ENCODE measurements at regions not wholly inside any gene's neighbourhood (a gene's known extent, or its start where the extent isn't known, plus 50 kb on each side); places are given as distances from the start of the nearest gene placed in this dataset.

DNA sequence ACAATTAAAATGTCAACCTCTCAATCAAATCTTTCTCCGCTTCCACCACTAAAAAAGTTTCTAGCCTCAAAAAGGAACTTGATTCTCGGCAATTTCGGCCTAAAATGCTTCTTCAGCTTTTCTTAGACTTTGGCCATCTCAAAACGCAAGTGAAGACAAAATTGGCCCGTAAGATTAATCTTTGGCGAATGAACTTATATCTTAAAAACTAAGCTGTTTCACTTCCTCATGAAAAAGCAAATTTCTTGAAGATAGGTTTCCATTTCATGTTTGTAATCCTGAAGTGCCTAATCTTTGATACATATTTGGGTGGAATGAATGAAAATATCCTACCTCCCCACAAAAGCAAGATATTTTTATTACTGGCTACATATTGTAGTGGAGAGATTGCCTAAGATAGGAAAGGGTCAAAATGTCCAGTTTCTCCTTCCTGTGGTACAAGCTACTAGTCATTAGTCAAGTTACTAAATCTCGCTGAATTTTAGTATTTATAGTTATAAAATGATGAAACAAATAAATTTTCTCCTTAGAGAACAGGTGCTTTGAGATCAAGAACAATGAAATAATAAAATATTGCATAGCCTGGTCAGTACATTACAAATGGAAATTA is 85.4 kb upstream of the ZEB2 start:
- Histone ChIP-seq H4K20me1 (ENCODE audit: control insufficient read depth, extremely low read depth, insufficient read depth, low read length) (no peaks in the 10 kb centered on the region), H3K9me3 (ENCODE audit: control insufficient read depth, insufficient read depth, low read depth, low read length) (no peaks in the 10 kb centered on the region), H3K79me2 (ENCODE audit: control insufficient read depth, insufficient read depth, low read length) (no peaks in the 10 kb centered on the region), H3K4me1 (ENCODE audit: control insufficient read depth, extremely low read depth, insufficient read depth, low read length) (no peaks in the 10 kb centered on the region), H3K4me3 (replicated peaks in 1 of 4; ENCODE audit: control extremely low read depth in 1 of 4, insufficient read depth in 1 of 4, low read depth in 3 of 4, low read length in 4 of 4) (no peak overlapping the region), H3K27ac (ENCODE audit: insufficient read depth, low read length) (no peak overlapping the region), H3K4me2 (ENCODE audit: extremely low read depth, insufficient read depth, low read length) (no peak overlapping the region), H3K27me3 (ENCODE audit: control insufficient read depth, insufficient read depth, low read length) (no peaks in the 10 kb centered on the region), H3K36me3 (ENCODE audit: control insufficient read depth, insufficient read depth, low read length) (no peaks in the 10 kb centered on the region), H2AFZ (ENCODE audit: low read length) (no peak overlapping the region), H3K9ac (ENCODE audit: insufficient read depth, low read length) (no peak overlapping the region)
- TF ChIP-seq, protein P1, sequence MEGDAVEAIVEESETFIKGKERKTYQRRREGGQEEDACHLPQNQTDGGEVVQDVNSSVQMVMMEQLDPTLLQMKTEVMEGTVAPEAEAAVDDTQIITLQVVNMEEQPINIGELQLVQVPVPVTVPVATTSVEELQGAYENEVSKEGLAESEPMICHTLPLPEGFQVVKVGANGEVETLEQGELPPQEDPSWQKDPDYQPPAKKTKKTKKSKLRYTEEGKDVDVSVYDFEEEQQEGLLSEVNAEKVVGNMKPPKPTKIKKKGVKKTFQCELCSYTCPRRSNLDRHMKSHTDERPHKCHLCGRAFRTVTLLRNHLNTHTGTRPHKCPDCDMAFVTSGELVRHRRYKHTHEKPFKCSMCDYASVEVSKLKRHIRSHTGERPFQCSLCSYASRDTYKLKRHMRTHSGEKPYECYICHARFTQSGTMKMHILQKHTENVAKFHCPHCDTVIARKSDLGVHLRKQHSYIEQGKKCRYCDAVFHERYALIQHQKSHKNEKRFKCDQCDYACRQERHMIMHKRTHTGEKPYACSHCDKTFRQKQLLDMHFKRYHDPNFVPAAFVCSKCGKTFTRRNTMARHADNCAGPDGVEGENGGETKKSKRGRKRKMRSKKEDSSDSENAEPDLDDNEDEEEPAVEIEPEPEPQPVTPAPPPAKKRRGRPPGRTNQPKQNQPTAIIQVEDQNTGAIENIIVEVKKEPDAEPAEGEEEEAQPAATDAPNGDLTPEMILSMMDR (conservative IDR thresholded peaks at IDR 0.05 in 1 of 2, IDR thresholded peaks at IDR 0.05 in 1 of 2; ENCODE audit: low read depth in 1 of 2, low read length in 2 of 2): no peak
- DNase-seq (ENCODE audit: low read depth in 2 of 2): no peak

DNA sequence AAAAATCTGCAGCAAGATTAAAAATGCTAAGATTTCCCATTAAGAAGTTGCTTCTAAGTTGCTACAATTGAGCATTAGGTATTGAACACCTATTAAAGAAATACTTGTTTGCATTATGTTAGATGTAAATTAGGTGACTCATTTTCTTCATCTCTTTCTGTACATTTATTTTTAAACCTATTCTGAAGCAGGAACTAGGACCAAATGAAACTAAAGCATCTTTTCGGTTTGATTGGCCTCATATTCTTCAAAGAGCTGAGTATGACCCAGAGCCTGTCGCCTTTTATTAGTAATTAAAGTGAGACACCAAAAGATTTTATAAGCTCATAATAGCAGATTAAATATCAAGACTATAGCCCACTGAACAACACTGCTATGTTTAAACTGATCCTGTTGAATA is 83.4 kb upstream of the ZEB2 start:
- H3K4me3 ChIP-seq (replicated peaks in 1 of 4; ENCODE audit: control extremely low read depth in 1 of 4, insufficient read depth in 1 of 4, low read depth in 3 of 4, low read length in 4 of 4): no peak overlapping the region
- H3K27ac ChIP-seq (ENCODE audit: insufficient read depth, low read length): no peak overlapping the region
- no peak for DNase-seq (ENCODE audit: low read depth in 2 of 2)
- H3K4me2 ChIP-seq (ENCODE audit: extremely low read depth, insufficient read depth, low read length): no peak overlapping the region
- H3K36me3 ChIP-seq (ENCODE audit: control insufficient read depth, insufficient read depth, low read length): no peaks in the 10 kb centered on the region
- H3K79me2 ChIP-seq (ENCODE audit: control insufficient read depth, insufficient read depth, low read length): no peaks in the 10 kb centered on the region
- H3K9ac ChIP-seq (ENCODE audit: insufficient read depth, low read length): no peak overlapping the region
- no peaks in the 10 kb centered on the region for H3K4me1 ChIP-seq (ENCODE audit: control insufficient read depth, extremely low read depth, insufficient read depth, low read length)
- H3K27me3 ChIP-seq (ENCODE audit: control insufficient read depth, insufficient read depth, low read length): no peaks in the 10 kb centered on the region
- H3K9me3 ChIP-seq (ENCODE audit: control insufficient read depth, insufficient read depth, low read depth, low read length): no peaks in the 10 kb centered on the region
- TF ChIP-seq, protein P1 (conservative IDR thresholded peaks at IDR 0.05 in 1 of 2, IDR thresholded peaks at IDR 0.05 in 1 of 2; ENCODE audit: low read depth in 1 of 2, low read length in 2 of 2): no peak
- TF ChIP-seq EZH2 (IDR thresholded peaks at IDR 0.05; ENCODE audit: low read length, missing control alignments): no peak
- H2AFZ ChIP-seq (ENCODE audit: low read length): no peak overlapping the region
- H4K20me1 ChIP-seq (ENCODE audit: control insufficient read depth, extremely low read depth, insufficient read depth, low read length): no peaks in the 10 kb centered on the region

DNA sequence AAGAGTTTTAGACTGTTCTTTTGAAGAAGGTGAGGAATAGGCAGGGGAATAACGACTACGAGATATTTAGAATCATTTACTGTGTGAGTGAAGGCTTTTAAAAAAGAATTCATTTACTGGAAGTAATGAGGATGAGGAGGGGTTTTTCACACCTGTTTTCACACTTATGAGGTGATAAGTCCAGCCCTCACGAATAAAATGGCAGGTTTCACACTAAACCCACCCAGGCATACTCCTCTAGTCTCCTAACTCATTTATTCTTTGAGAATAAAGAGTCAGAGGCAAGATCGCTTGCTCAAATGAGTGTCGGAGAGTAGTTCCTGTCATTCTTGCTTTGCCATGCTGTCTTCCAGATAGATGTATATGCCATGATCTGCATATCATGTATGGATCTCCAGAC is 79.0 kb upstream of the ZEB2 start:
- Histone ChIP-seq H4K20me1 (ENCODE audit: control insufficient read depth, extremely low read depth, insufficient read depth, low read length) (no peaks in the 10 kb centered on the region), H3K9ac (ENCODE audit: insufficient read depth, low read length) (no peak overlapping the region), H3K36me3 (ENCODE audit: control insufficient read depth, insufficient read depth, low read length) (no peaks in the 10 kb centered on the region), H3K4me2 (ENCODE audit: extremely low read depth, insufficient read depth, low read length) (no peak overlapping the region), H3K4me3 (replicated peaks in 1 of 4; ENCODE audit: control extremely low read depth in 1 of 4, insufficient read depth in 1 of 4, low read depth in 3 of 4, low read length in 4 of 4) (no peak overlapping the region), H3K4me1 (ENCODE audit: control insufficient read depth, extremely low read depth, insufficient read depth, low read length) (peaks cover 3% of the 10 kb centered on the region), H3K79me2 (ENCODE audit: control insufficient read depth, insufficient read depth, low read length) (no peaks in the 10 kb centered on the region), H3K27me3 (ENCODE audit: control insufficient read depth, insufficient read depth, low read length) (no peaks in the 10 kb centered on the region), H2AFZ (ENCODE audit: low read length) (no peak overlapping the region), H3K9me3 (ENCODE audit: control insufficient read depth, insufficient read depth, low read depth, low read length) (no peaks in the 10 kb centered on the region), H3K27ac (ENCODE audit: insufficient read depth, low read length) (no peak overlapping the region)
- DNase-seq (ENCODE audit: low read depth in 2 of 2): no peak
- no peak for TF ChIP-seq EZH2 (IDR thresholded peaks at IDR 0.05; ENCODE audit: low read length, missing control alignments)
- TF ChIP-seq, protein P1 (conservative IDR thresholded peaks at IDR 0.05 in 1 of 2, IDR thresholded peaks at IDR 0.05 in 1 of 2; ENCODE audit: low read depth in 1 of 2, low read length in 2 of 2): no peak

All from fibroblast of lung (primary cell).